OCI-LY7 (cell line): ENCODE measurements at regions not wholly inside any gene's neighbourhood (a gene's known extent, or its start where the extent isn't known, plus 50 kb on each side); places are given as distances from the start of the nearest gene placed in this dataset.

Source experiments
- BruUV-seq: library from RNA; stranded (reverse); fragments of 400-500 nt; replicated peaks from 2 replicates; lab custom pipeline; 2021; lab: Mats Ljungman, UMichigan
- CTCF ChIA-PET: fragments of 300-600 bp; sonication (Branson Sonifier 250); formaldehyde crosslinking; loops from one replicate; lab custom pipeline; 2022; ENCODE audit warnings: antibody characterized with exemption; ENCODE audit not compliant: unreplicated experiment; lab: Charles Lee
- POLR2A ChIA-PET: fragments of 300-600 bp; sonication (Branson Sonifier 250); formaldehyde crosslinking; loops from one replicate; lab custom pipeline; 2022; ENCODE audit warnings: antibody characterized with exemption; lab: Charles Lee
- DNase-seq: peaks from one replicate; pipeline ENCODE4 v3.0.0-alpha.2; 2015; ENCODE audit warnings: low spot score
- H2AFZ ChIP-seq: fragments of 200-600 bp; sonication (generic), shearing (Covaris generic); 2 replicates; pipeline ENCODE4 v1.6.1; 2014; ENCODE audit warnings: mild to moderate bottlenecking, antibody characterized with exemption, low read length, moderate library complexity
- H3K27ac ChIP-seq: fragments of 200-600 bp; sonication (generic); 2 replicates; pipeline ENCODE4 v1.5.1; 2014; ENCODE audit warnings: mixed run types, low read depth, mild to moderate bottlenecking, moderate library complexity, low read length, inconsistent platforms; ENCODE audit not compliant: poor library complexity, severe bottlenecking
- H3K36me3 ChIP-seq: fragments of 200-600 bp; sonication (generic); 2 replicates; pipeline ENCODE4 v1.6.1; 2014; ENCODE audit warnings: mild to moderate bottlenecking, antibody characterized with exemption, low read length, moderate library complexity, mixed read lengths; ENCODE audit not compliant: insufficient read depth
- H3K4me1 ChIP-seq: fragments of 200-600 bp; sonication (generic); 2 replicates; pipeline ENCODE4 v1.5.1; 2014; ENCODE audit warnings: mild to moderate bottlenecking, low read length; ENCODE audit not compliant: insufficient read depth, poor library complexity, severe bottlenecking
- H3K4me2 ChIP-seq: fragments of 200-600 bp; sonication (generic); 2 replicates; pipeline ENCODE4 v1.6.1; 2014; ENCODE audit warnings: mild to moderate bottlenecking, low read length
- H3K4me3 ChIP-seq: fragments of 200-600 bp; sonication (generic); 2 replicates; pipeline ENCODE4 v1.5.1; 2014; ENCODE audit warnings: mild to moderate bottlenecking, low read depth, low read length; ENCODE audit not compliant: poor library complexity, severe bottlenecking
- H3K79me2 ChIP-seq: fragments of 200-600 bp; sonication (generic); 2 replicates; pipeline ENCODE4 v1.6.1; 2016; ENCODE audit warnings: low read depth, mild to moderate bottlenecking, low read length, moderate library complexity, mixed read lengths; ENCODE audit not compliant: insufficient read depth
- H3K9me2 ChIP-seq: fragments of 200-600 bp; sonication (generic); 2 replicates; pipeline ENCODE4 v1.6.1; 2016; ENCODE audit warnings: mild to moderate bottlenecking, low read length, mixed read lengths; ENCODE audit not compliant: insufficient read depth
- H3K9me3 ChIP-seq: fragments of 200-600 bp; sonication (generic); 2 replicates; pipeline ENCODE4 v1.6.1; 2014; ENCODE audit warnings: mild to moderate bottlenecking, mixed run types, low read length, mixed read lengths
- H4K20me1 ChIP-seq: fragments of 200-600 bp; sonication (generic); 2 replicates; pipeline ENCODE4 v1.6.1; 2014; ENCODE audit warnings: mild to moderate bottlenecking, antibody characterized with exemption, low read length, moderate library complexity, mixed read lengths; ENCODE audit not compliant: insufficient read depth
- CTCF ChIP-seq: fragments of 200-600 bp; sonication (generic); conservative IDR thresholded peaks from 2 replicates; pipeline ENCODE4 v1.5.1; 2014; ENCODE audit warnings: mild to moderate bottlenecking, antibody characterized with exemption, low read length, moderate library complexity, mixed read lengths
- EZH2phosphoT487 ChIP-seq: fragments of 200-600 bp; sonication (generic); IDR thresholded peaks from 2 replicates; pipeline ENCODE4 v1.6.1; 2018; ENCODE audit warnings: low read depth, borderline replicate concordance, mild to moderate bottlenecking, mixed run types, antibody characterized with exemption, low read length, moderate library complexity, mixed read lengths
- intact Hi-C: fragments of 100-400 bp; cut with micrococcal nuclease; formaldehyde crosslinking; loops from one replicate; pipeline ENCODE4 v1.10.0; 2022; ENCODE audit not compliant: unreplicated experiment

- DNase-seq: no peak
- Histone ChIP-seq H3K4me2 (no peak overlapping the region), H3K79me2 (no peaks in the 10 kb centered on the region), H3K4me1 (no peaks in the 10 kb centered on the region), H3K9me2 (no peaks in the 10 kb centered on the region), H3K36me3 (no peaks in the 10 kb centered on the region), H4K20me1 (no peaks in the 10 kb centered on the region), H3K27ac (no peak overlapping the region), H3K4me3 (no peak overlapping the region), H2AFZ (no peak overlapping the region), H3K9me3 (no peaks in the 10 kb centered on the region)
- ChIA-PET CTCF (no interaction called here), POLR2A (no interaction called here)
- no TSS peak for BruUV-seq
- no peak for TF ChIP-seq CTCF
- TF ChIP-seq EZH2phosphoT487: no peak
- intact Hi-C loops: no loop called here
Observed at GRCh38 chr17:79211061-79211770, 136.6 kb downstream of the ENGASE start.

GRCh38 chr17:79210638-79211037, 136.0 kb downstream of the ENGASE start:
- H3K4me1 ChIP-seq: no peaks in the 10 kb centered on the region
- H2AFZ ChIP-seq: no peak overlapping the region
- H3K4me3 ChIP-seq: no peak overlapping the region
- no TSS peak for BruUV-seq
- ChIA-PET CTCF (no interaction called here), POLR2A (no interaction called here)
- H4K20me1 ChIP-seq: no peaks in the 10 kb centered on the region
- no peaks in the 10 kb centered on the region for H3K36me3 ChIP-seq
- H3K9me2 ChIP-seq: no peaks in the 10 kb centered on the region
- no peak for DNase-seq
- no peaks in the 10 kb centered on the region for H3K79me2 ChIP-seq
- H3K4me2 ChIP-seq: no peak overlapping the region
- TF ChIP-seq CTCF: no peak
- no peak for TF ChIP-seq EZH2phosphoT487
- no peaks in the 10 kb centered on the region for H3K9me3 ChIP-seq
- H3K27ac ChIP-seq: no peak overlapping the region
- intact Hi-C loops: no loop called here

- Histone ChIP-seq H3K36me3 (no peaks in the 10 kb centered on the region), H3K9me2 (no peaks in the 10 kb centered on the region), H4K20me1 (no peaks in the 10 kb centered on the region), H3K27ac (no peak overlapping the region), H3K4me2 (no peak overlapping the region), H3K9me3 (no peaks in the 10 kb centered on the region), H3K4me1 (no peaks in the 10 kb centered on the region), H3K4me3 (no peak overlapping the region), H3K79me2 (no peaks in the 10 kb centered on the region), H2AFZ (no peak overlapping the region)
- intact Hi-C loops: no loop called here
- no TSS peak for BruUV-seq
- ChIA-PET CTCF (interaction anchor here (0.8 kb wide), 1 partner anchor 185 kb away, joined by 3 read pairs; no protein-coding TSS in a partner anchor), POLR2A (interaction anchor here (0.8 kb wide), 1 partner anchor 189 kb away, joined by 3 read pairs; no protein-coding TSS in a partner anchor)
- DNase-seq: no peak
- TF ChIP-seq EZH2phosphoT487: no peak
- no peak for TF ChIP-seq CTCF
Observed at GRCh38 chr17:79207960-79208359, 133.3 kb downstream of the ENGASE start.
